Upper lobe of left lung (tissue), 4 donors: ENCODE measurements at regions not wholly inside any gene's neighbourhood (a gene's known extent, or its start where the extent isn't known, plus 50 kb on each side); places are given as distances from the start of the nearest gene placed in this dataset.

Experiments
- POLR2A ChIP-seq, 4 donors: fragments of 450-650 bp; IDR thresholded peaks; one replicate each; pipeline ENCODE4 v1.5.1; 2016 to 2017; ENCODE audit warnings: antibody characterized with exemption in 4 of 4, mild to moderate bottlenecking in 2 of 4
- TF ChIP-seq, protein P1 (sequence below), 6 experiments: fragments of 450-650 bp in 4 of 6; fragments of 200-600 bp in 2 of 6; sonication (generic) in 2 of 6; IDR thresholded peaks; one replicate each; pipeline ENCODE4 v1.5.1; 2016 to 2019; ENCODE audit warnings: antibody characterized with exemption in 6 of 6

DNA sequence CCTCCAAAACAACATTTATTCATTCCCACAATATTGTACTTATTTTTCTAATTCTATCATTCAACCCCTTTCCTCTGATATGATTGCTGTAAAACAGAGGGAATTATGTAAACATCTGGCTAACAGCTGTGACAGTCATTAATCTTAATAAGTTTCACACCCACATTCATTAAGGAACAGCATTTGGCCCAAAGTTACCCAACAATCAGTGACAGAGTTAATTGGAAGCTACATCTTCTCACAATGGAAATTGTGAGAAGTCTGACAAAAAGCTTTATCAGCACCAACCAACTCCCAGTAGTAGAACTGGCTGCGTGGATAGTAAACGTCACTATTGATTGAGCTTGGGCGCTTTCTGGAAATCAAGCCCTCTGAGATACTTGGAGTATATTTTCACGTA, 165.8 kb upstream of the SLC24A5 start:
- no peak for TF ChIP-seq POLR2A (IDR thresholded peaks at IDR 0.05)
- TF ChIP-seq, protein P1, sequence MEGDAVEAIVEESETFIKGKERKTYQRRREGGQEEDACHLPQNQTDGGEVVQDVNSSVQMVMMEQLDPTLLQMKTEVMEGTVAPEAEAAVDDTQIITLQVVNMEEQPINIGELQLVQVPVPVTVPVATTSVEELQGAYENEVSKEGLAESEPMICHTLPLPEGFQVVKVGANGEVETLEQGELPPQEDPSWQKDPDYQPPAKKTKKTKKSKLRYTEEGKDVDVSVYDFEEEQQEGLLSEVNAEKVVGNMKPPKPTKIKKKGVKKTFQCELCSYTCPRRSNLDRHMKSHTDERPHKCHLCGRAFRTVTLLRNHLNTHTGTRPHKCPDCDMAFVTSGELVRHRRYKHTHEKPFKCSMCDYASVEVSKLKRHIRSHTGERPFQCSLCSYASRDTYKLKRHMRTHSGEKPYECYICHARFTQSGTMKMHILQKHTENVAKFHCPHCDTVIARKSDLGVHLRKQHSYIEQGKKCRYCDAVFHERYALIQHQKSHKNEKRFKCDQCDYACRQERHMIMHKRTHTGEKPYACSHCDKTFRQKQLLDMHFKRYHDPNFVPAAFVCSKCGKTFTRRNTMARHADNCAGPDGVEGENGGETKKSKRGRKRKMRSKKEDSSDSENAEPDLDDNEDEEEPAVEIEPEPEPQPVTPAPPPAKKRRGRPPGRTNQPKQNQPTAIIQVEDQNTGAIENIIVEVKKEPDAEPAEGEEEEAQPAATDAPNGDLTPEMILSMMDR (IDR thresholded peaks at IDR 0.05): no peak
